ENCODE measurements at regions not wholly inside any gene's neighbourhood (a gene's known extent, or its start where the extent isn't known, plus 50 kb on each side); places are given as distances from the start of the nearest gene placed in this dataset.

DNA sequence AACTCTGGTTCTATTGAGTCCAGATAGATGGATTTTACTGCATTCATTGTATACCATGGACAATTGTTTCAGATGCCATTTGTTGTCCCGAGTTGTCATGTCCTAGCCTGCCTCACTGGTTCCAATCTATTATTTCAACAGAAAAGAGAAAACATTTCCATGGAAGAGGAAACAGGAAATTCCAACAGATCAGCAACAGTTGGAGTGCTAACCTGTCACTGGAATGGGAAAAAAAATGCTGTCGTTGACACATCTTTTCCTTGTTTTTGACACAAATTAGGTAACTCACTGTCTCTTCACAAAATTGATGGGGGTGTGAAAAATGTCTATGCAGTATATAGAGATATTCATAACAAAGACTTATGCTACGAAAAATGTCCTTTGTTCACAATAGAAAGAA lies 432.0 kb upstream of the TBL1XR1 start:
- TF ChIP-seq CTCF (IDR thresholded peaks at IDR 0.05) (no peak), POLR2A (IDR thresholded peaks at IDR 0.05) (no peak)
